Renal cortex interstitium (tissue), 11 donors: ENCODE measurements at regions not wholly inside any gene's neighbourhood (a gene's known extent, or its start where the extent isn't known, plus 50 kb on each side); places are given as distances from the start of the nearest gene placed in this dataset.
A peak's percentile ranks its signal among the peaks of the same experiment; 100 is the strongest.

Source experiments
- DNase-seq, 11 donors: peaks; one replicate each; pipeline ENCODE4 v3.0.0-alpha.2; 2013; ENCODE audit warnings: low read depth in 9 of 11, low spot score in 4 of 11; ENCODE audit errors: extremely low read depth in 1 of 11

DNA sequence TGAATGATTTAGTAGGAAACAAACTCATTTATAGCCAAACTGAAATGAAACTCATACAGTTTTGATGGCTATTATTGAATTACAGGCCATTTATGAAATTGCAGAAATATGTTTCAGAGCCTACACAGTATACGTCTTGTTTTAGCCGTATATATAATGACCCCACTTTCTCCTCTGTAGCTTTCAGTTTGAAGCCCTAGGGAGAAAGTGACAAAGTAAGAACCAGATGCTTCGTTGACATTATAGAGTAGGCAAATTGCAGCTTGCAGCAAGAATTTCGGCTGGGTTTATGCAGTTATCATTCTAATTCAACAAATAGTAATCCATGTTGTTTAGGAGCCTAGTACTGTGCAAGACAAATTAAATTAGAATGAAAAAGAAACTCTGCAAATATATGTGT, 836.3 kb upstream of the ADGRL4 start:
- DNase-seq = no peak

DNA sequence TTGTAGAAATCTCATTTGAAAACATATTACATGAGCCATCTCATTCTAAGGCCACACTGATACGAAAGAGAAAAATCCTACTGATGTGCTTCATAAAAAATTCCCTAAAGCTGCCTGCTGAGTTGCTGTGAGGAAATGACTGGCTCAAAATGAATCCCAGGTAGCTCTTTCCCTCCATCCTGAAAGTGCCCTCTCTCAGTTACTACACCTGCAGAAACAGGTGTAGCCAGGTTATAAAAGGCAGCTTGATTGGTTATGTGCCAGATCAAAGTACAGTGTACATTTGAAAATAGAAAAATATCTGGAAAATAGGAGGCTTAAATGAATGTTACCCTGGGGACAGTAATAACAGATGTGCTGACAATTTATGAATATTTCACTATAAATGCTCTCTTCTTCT, 833.4 kb upstream of the ADGRL4 start:
- DNase-seq = no peak

DNA sequence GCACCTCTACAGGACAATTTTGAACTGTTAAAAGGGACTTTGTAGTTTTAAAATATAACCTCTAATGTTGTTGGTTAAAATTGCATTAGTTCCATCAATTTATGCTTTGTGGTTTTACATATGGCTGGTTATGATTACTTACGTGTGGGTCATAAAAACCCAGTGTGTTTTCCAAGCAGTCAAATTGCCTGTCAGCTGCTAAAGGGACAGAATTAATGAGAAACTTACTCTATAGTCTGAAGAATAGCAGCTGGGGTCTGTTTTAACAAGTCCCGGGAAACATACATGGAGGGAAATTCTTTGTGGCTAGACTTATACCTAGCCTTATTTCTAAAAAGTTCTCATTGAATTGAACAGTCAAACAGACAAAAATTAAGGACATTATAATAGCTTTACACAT, 820.9 kb upstream of the ADGRL4 start:
- DNase-seq = peak in 3 of 11 donors; percentile 17 to 18 (median 17)

DNA sequence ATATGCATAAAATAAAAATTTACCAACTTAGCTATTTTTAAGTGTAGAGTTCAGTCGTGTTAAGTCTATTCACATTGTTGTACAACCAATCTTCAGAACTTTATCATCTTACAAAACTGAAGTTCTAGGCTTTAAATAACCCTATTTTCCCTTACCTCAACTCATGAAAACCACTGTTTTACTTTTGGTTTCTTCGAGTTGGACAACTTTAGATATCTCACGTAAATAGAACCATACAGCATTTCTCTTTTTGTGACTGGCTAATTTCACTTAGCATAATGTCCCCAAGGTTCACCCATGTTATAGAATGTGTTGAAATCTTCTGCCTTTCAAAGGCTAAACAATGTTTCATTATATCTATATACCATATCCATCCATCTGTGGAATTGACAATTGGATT, 819.0 kb upstream of the ADGRL4 start:
- DNase-seq = no peak

DNA sequence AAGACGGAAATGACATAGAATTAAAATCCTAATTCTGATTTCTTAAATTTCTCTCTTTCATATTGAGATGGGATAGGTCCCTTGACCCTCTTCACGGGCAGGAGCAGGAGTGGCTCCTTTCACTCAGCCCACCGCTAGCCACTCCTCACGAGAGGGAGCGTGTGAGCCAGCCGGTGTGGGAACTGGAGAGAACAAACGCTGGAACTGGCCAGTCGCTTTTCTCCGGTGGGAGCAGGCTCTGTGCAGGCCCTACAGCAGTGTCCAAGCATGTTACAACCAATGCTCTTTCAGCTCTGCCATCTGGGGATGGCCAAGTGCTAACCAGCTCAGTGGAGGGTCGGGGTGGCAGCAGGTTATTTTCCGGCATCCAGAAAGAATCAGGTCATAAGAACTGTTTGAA, 815.5 kb upstream of the ADGRL4 start:
- no peak for DNase-seq

DNA sequence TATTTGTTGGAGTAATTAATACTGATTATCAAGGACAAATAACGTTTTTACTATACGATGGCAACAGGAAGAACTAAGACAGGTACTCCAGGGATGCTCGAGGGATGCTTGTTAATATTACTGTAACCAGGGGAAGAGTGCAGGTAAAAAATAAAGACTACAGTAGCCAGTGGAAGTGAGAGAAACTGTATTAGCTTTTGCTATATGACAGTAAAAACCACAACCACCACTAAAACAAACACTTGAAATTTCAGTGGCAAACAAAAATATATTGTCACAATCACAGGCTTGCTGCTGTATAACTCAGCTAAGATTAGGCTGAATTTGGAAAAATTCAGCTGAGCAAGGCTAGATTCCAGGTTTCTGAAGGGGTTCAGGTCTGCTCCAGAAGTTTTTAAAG, 812.6 kb upstream of the ADGRL4 start:
- no peak for DNase-seq

DNA sequence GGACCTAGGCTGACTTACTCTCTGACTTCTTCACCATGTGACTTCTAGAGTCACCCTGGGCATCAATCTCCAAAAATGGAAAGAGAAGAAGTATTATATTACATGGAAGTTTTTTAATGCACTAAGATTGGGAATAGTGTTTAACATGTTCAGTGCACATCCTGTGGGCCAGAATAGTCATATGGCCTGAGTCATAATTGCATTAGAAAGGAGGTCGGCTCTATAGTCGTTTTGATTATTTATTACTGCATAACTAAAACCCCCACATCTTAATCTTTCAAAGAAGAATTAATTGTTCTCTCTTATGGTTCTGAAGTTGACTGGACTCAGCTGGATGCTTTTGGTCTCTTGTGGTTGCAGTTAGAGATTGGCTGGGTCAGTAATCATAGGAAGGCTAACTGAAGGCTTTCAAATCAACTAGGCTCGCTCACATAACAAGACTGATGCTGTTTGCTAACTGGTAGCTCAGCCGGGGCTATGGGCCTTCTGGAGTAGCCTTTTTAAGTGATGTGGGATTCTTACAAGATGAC, 810.6 kb upstream of the ADGRL4 start:
- no peak for DNase-seq

DNA sequence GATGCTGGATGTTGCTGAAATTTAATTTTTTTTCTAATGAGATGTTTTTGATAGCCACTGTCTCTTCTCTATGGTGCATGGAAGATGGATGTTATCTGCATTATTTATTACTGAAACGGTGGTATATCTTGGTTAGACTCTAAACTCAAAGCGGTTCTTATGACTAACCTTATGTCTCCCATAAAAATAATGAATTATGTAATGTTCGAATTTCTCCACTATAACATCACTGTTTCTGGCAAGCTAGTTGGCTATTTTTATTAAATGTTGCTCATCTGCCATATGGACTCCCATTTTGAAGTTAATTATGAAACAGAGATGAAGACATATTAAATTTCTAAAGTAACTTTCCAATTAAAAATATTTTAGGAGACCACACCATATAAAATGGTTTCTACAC, 808.6 kb upstream of the ADGRL4 start:
- no peak for DNase-seq

DNA sequence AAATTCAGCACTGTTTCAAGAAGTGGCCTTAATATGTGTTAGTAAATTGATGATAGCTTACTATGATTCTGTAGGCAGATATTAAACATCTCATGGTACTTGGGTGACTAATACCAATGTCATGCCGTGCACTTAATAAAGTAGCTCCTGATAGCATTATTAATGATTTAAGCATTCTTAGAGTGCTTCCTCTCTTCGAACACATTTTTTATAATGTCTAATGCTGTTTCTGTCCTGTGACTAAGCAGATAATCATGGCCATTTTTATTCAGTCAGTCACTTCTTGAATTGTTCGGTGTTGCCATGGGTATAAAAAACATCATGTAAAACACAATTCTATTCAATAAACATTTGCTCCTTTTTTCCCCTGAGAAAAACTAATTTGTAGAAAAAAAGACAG, 804.6 kb upstream of the ADGRL4 start:
- DNase-seq = no peak

DNA sequence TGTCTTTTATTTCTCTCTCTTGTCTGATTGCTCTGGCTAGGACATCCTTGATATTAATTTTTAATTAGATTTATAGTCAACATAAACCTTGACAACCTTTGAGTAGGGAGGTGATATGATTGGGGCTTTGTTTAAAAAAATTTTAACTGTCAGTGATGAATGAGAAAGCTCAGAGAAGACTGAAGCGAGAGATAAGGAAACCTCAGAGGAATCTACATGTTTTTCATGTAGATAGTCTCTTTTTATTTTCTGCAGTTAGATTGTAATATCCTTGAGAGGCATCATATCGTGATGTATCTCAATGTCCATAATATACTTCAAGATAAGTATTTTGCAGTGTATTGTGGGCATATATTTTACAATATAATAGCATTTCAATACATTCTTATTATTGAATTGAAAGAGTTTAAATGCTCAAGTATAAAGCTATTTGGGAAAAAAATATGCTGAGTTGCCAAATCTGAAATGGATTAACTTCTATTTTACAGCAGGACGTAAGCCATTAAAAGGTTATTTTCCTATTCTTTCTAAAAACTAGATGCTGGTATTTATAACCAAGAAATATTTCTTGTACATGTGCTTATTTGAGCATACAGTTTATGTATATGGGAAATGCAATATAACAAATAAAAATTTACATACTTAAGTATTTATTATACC, 802.4 kb upstream of the ADGRL4 start:
- no peak for DNase-seq

DNA sequence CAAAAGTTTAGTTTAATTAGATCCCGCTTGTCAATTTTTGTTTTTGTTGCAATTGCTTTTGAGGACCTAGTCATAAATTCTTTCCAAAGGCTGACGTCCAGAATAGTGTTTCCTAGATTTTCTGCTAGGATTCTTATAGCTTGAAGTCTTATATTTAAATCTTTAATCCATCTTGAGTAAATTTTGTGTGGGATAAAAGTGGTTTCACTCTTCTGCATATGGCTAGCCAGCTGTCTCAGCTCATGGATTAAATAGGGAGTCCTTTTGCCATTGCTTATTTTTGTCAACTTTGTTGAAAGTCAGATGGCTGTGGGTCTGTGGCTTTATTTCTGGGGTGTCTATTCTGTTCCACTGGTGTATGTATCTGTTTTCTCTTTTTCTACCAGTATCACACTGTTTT, 801.3 kb upstream of the ADGRL4 start:
- no peak for DNase-seq

DNA sequence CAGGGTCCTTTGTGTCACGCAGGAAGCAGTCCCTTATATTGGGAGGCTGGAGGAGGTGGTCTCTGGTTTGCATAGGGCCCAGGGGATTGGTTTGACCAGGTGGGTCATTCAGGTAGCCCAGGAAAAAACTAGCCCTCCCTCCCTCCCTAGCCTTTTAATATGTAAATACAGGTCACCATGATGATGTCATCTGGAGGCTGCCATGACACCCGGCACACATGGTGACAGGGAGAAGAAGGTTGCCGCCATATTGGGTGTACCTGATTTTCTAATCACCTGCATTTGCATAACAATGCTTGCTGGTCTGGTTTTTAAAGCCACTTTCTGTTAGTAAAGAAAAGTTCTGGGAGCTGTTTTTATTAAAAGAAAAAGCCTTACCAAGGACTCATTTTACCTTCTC, 791.0 kb upstream of the ADGRL4 start:
- no peak for DNase-seq

DNA sequence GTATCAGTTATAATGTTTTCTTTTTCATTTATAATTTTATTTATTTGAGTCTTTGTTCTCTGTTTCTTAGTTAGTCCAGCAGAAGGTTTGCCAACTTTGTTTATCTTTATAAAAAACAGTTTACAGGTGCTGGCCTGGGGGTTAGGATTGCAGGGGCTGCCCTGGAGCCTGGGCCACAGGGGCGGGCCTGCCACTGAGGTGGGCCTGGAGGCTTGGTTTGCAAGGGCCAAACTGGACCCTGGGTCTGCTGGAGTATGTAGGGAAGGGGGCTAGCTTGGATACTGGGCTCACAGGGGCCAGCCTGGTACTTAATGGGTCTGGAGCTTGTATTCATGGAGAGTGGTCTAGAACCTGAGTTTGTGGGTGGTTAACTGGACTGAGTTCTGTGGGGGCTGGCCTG, 789.9 kb upstream of the ADGRL4 start:
- no peak for DNase-seq

DNA sequence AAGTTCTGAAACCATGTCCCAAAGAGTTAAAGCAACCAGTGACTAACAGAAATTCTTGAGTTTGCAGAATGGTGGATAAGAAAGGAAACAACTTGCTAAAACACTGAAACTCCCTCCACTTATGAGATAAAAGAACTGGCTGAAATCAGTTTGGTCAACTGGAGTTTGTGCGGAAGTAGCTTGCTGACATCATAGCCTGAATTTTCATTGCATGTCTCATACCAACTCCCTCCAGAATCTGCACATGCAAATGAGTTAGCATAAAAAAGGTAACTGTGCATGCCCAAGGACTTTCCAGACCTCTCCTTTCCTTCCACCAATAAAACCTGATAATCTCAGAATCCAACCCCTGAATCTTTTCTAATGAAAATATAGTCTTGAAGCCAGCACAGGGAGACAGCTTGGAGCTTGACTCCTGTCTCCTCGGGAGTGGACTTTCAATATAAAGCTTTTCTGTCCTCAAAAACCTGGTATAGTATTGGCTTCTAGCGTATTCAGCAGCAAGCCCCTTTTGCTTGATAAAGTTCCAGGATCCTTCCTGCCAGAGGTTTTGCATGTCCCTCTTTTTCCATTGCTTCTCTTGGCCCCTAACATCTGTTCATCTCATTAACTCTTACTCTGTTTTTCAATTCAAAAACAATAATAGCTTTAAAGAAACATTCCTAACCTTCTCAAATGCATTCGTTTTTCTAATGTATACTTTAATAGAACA, 785.8 kb upstream of the ADGRL4 start:
- no peak for DNase-seq

DNA sequence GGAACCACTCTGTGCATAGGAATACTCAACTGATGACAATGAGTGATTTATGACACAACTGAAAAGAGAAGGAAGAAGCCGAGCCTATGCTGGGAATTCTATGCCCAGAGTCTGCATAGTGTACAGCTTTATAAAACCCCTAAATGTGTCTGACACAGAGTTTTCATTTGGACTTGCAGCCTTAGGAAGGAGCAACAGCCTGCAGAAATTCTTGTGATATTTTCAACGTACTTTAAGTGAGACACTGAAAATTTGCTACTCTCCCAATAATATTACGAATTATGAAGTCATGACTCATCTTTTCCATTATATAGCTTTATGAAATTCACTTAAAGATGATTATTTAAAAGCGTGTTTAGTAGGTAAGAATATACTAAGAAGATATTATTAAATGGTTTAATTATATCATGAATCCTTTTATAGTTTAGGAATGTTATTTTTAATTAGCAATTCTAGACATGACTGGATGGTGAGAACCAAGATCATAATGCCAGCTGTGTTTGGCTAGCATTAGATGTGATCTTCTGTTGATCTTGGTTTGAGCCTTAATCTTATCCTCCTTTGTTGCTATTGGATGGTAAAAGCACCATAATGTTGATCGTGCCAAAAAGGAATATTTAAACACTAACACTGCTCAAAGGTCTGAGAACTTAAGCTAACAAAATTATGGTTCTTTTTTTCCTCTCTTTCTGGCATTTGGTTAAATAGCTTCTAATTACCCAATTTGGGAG, 785.1 kb upstream of the ADGRL4 start:
- no peak for DNase-seq

DNA sequence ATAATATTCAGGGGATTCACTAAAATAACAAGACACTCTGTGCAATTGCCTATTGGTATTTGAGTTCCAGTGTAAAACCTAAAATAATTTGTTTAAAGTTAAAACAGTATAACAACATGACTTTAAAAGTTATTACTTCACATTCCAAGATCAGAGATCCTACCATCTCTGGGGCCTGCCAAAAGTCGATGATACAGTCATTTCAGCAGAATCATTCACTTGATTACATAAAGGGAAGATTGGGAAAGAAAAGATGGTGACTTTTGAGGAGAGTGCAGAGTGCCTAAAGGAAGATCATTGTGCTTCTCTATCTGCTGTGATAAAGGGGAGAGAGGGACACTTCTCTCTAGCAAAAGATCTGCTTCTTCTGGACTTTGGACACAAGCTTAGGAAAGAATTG, 784.4 kb upstream of the ADGRL4 start:
- no peak for DNase-seq

DNA sequence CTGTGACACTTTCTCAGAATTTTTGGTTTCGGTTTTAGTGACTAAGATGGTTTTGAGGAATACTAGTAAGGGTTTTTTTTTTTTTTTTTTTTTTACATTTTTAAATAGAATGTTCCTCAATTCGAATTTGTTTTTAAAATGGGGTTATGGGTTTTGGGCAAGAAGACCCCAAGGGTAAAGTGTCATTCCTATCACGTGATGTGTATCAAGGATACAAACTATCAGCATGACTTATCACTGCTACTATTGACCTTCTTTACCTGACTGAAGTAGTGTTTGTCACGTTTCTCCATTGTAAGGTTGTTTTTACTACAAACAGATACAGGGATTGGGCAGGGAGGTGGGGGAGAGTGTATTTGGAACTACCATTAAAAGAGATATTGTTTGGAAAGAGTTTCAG, 781.1 kb upstream of the ADGRL4 start:
- no peak for DNase-seq

DNA sequence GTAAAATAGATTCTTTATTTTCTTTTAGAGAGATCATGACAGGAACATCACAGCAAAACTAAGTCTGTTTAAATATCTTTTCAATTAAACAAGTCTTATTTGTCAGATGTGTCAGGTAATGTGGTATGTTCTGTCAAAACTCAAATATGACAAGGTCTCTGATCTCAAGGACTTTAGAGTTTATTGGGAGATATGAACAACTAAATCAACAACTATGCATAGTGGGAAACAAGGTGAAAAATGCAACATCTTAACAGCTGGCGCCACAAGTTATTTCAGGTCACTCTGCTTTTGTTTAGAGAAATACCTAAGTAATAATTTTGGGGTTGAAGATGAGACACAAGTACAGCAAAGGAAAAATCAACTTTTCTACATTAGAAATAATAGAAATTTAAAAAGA, 779.4 kb upstream of the ADGRL4 start:
- no peak for DNase-seq

DNA sequence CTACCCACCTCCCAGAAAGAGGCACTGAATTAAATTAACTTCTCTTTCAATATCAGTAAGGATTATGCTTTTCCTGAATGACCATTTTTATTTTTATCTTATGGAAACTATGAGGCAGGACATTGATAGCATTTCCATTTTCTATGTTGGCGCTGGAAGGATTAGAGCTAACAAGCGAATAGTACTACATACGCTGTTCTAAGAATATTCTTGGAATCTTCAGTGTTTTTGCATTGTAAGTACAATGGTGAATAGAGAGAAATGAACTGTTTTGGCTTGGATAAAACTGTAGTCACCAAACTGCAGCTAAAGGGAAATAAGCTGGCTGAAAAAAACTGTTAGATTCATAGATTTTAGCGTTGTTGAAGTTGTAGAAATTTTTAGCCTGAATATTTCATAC, 779.0 kb upstream of the ADGRL4 start:
- no peak for DNase-seq

DNA sequence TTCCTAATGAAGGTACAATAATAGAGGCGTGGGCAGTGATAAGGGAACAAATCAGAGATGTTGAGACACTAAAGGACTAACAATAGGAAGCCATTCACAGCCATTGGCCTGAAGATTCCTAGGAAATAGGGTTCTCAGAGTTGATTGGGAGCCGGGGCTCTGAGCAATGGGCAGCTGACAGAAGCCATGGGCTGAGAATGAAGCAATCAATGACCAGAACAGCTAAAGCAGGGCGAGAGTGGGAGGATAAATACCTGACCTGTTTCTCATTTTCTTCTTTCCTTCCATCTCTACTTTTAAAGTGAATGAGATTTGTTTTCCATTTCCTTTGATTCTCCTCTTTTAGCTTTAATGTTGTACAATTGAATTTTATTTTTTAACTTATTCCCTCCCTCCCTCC, 774.7 kb upstream of the ADGRL4 start:
- DNase-seq = no peak
